Coronary artery (tissue), 2 donors: ENCODE measurements at regions not wholly inside any gene's neighbourhood (a gene's known extent, or its start where the extent isn't known, plus 50 kb on each side); places are given as distances from the start of the nearest gene placed in this dataset.

Source experiments
- DNase-seq: peaks from one replicate; pipeline ENCODE4 v3.0.0-alpha.2; 2017; ENCODE audit warnings: low spot score
- H3K27ac ChIP-seq, 2 donors: fragments of 200-600 bp; sonication (generic); one replicate each; pipeline ENCODE4 v1.5.1; 2016 to 2019
- H3K4me3 ChIP-seq: fragments of 200-600 bp; sonication (generic); 2 replicates; pipeline ENCODE4 v1.5.1; 2016; ENCODE audit warnings: mild to moderate bottlenecking, moderate library complexity
- CTCF ChIP-seq: fragments of 200-600 bp; sonication (generic); IDR thresholded peaks from one replicate; pipeline ENCODE4 v1.5.1; 2019; ENCODE audit warnings: antibody characterized with exemption

- no peak overlapping the region for H3K27ac ChIP-seq
These were observed 247.6 kb upstream of the PDE4D start for GRCh38 chr5:60141119-60141518.

GRCh38 chr5:60136841-60137240 lies 243.3 kb upstream of the PDE4D start:
- TF ChIP-seq CTCF = no peak
- H3K27ac ChIP-seq = no peak overlapping the region
- DNase-seq = no peak
- H3K4me3 ChIP-seq = no peak overlapping the region

More at GRCh38 chr5:60141119-60141518, 247.6 kb upstream of the PDE4D start:
- H3K4me3 ChIP-seq = no peak overlapping the region
- no peak for TF ChIP-seq CTCF
- DNase-seq = no peak

- DNase-seq = no peak
- no peak for TF ChIP-seq CTCF
- Histone ChIP-seq H3K27ac (no peak overlapping the region), H3K4me3 (no peak overlapping the region)
These were observed 238.0 kb upstream of the PDE4D start for GRCh38 chr5:60131504-60131903.

GRCh38 chr5:60125636-60126035 lies 232.1 kb upstream of the PDE4D start:
- no peak for DNase-seq
- no peak overlapping the region for H3K4me3 ChIP-seq
- TF ChIP-seq CTCF = no peak
- H3K27ac ChIP-seq = no peak overlapping the region

- no peak for TF ChIP-seq CTCF
- no peak for DNase-seq
- no peak overlapping the region for H3K27ac ChIP-seq
- H3K4me3 ChIP-seq = no peak overlapping the region
These were observed 209.6 kb upstream of the PDE4D start for GRCh38 chr5:60102961-60103693.

GRCh38 chr5:60101573-60101972 lies 208.0 kb upstream of the PDE4D start:
- no peak for DNase-seq
- no peak overlapping the region for H3K27ac ChIP-seq

More at GRCh38 chr5:60101573-60101972, 208.0 kb upstream of the PDE4D start:
- no peak overlapping the region for H3K4me3 ChIP-seq
- TF ChIP-seq CTCF = no peak
